GM23248 (cell line): ENCODE measurements at regions not wholly inside any gene's neighbourhood (a gene's known extent, or its start where the extent isn't known, plus 50 kb on each side); places are given as distances from the start of the nearest gene placed in this dataset.

Experiments used
- DNase-seq: peaks from one replicate; pipeline ENCODE4 v3.0.0-alpha.2; 2015
- H2AFZ ChIP-seq: fragments of 200-600 bp; sonication (generic); 2 replicates; pipeline ENCODE4 v1.6.1; 2016; ENCODE audit warnings: antibody characterized with exemption
- H3F3A ChIP-seq: fragments of 200-600 bp; sonication (generic); 2 replicates; pipeline ENCODE4 v1.6.1; 2016; ENCODE audit warnings: mild to moderate bottlenecking, antibody characterized with exemption, mixed run types; ENCODE audit not compliant: insufficient read depth
- H3K27ac ChIP-seq: fragments of 200-600 bp; sonication (generic); 2 replicates; pipeline ENCODE4 v1.5.1; 2016; ENCODE audit warnings: mild to moderate bottlenecking
- H3K27me3 ChIP-seq: fragments of 200-600 bp; sonication (generic); replicated peaks from 2 replicates; pipeline ENCODE4 v1.6.1; 2016; ENCODE audit warnings: mild to moderate bottlenecking; ENCODE audit not compliant: insufficient read depth
- H3K36me3 ChIP-seq: fragments of 200-600 bp; sonication (generic); 2 replicates; pipeline ENCODE4 v1.6.1; 2016; ENCODE audit warnings: low read depth, mild to moderate bottlenecking
- H3K4me1 ChIP-seq: fragments of 200-600 bp; sonication (generic); 2 replicates; pipeline ENCODE4 v1.6.1; 2016; ENCODE audit warnings: mild to moderate bottlenecking; ENCODE audit not compliant: insufficient read depth
- H3K4me2 ChIP-seq: fragments of 200-600 bp; sonication (generic); one replicate; pipeline ENCODE4 v1.6.1; 2016; ENCODE audit warnings: mild to moderate bottlenecking; ENCODE audit not compliant: unreplicated experiment
- H3K4me3 ChIP-seq: fragments of 200-600 bp; sonication (generic); 2 replicates; pipeline ENCODE4 v1.5.1; 2016; ENCODE audit warnings: mild to moderate bottlenecking
- H3K79me2 ChIP-seq: fragments of 200-600 bp; sonication (generic); 2 replicates; pipeline ENCODE4 v1.6.1; 2016; ENCODE audit warnings: mild to moderate bottlenecking; ENCODE audit not compliant: insufficient read depth
- H3K9ac ChIP-seq: fragments of 200-600 bp; sonication (generic); 2 replicates; pipeline ENCODE4 v1.6.1; 2016; ENCODE audit warnings: mild to moderate bottlenecking
- H3K9me2 ChIP-seq: fragments of 200-600 bp; sonication (generic); 2 replicates; pipeline ENCODE4 v1.6.1; 2016; ENCODE audit warnings: mixed run types, mild to moderate bottlenecking, moderate library complexity; ENCODE audit not compliant: insufficient read depth
- H3K9me3 ChIP-seq: fragments of 200-600 bp; sonication (generic); one replicate; pipeline ENCODE4 v1.6.1; 2017; ENCODE audit warnings: low read depth
- H4K20me1 ChIP-seq: fragments of 200-600 bp; sonication (generic); 2 replicates; pipeline ENCODE4 v1.6.0; 2016; ENCODE audit not compliant: insufficient read depth
- EZH2 ChIP-seq: fragments of 200-600 bp; sonication (generic); IDR thresholded peaks from 2 replicates; pipeline ENCODE4 v1.6.1; 2018; ENCODE audit warnings: antibody characterized with exemption, mild to moderate bottlenecking; ENCODE audit not compliant: insufficient read depth, poor library complexity, severe bottlenecking
- EZH2phosphoT487 ChIP-seq: fragments of 200-600 bp; sonication (generic); IDR thresholded peaks from 2 replicates; pipeline ENCODE4 v1.6.1; 2018; ENCODE audit warnings: antibody characterized with exemption, moderate library complexity, mild to moderate bottlenecking, low read depth; ENCODE audit not compliant: insufficient read depth
- WGBS, 2 experiments: methylation state at CpG; one replicate each; pipeline ENCODE4 v1.1.6; 2015 to 2017; ENCODE audit warnings: low lambda C conversion rate in 2 of 2, low coverage in 1 of 2; ENCODE audit errors: missing lambda C conversion rate in 2 of 2; 5-methylcytosine and 5-hydroxymethylcytosine counted together
- in situ Hi-C: fragments of 300-500 bp; cut with MboI; formaldehyde crosslinking; loops from 2 replicates; pipeline ENCODE4 v1.15.0; 2020

DNA sequence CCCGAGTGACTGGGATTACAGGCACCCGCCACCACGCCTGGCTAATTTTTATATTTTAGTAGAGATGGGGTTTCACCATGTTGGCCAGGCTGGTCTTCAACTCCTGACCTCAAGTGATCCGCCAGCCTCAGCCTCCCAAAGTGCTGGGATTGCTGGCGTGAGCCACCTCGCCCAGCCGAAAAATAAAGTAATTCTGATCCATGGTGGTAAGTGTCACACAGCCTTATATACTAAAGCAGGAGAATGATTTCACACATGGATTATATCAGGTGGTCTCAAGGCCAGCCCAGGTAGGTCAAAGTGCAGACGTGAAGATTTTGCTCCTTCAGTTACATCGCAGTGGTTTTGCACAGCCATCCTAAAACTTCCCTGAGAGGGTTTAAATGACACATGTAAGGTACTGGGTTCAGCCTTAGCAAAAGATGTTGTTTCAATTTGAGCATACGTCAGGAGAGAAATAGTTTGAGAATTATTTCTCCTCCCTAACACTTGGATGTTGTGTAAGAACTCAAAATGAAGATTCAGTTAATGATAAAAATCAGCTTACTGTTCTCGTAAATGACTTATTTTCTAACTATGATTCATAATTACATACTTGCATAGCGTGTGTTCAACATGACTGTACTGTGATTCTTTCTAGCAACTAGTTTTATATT lies 93.0 kb upstream of the SLC39A10 start:
- TF ChIP-seq EZH2phosphoT487, result no peak
- no peak for TF ChIP-seq EZH2
- peak; percentile 92 for DNase-seq
- WGBS, 2 experiments, result 56% methylated on average over 12 of the region's 12 CpGs
- H3K4me1 ChIP-seq, result peaks cover 65% of the 10 kb centered on the region
- peaks cover 55% of the 10 kb centered on the region for H3F3A ChIP-seq
- H3K79me2 ChIP-seq, result no peaks in the 10 kb centered on the region
- in situ Hi-C loops, result no loop called here
- H3K4me2 ChIP-seq, result peak overlapping the region; percentile 42
- no peak overlapping the region for H3K4me3 ChIP-seq
- H3K9ac ChIP-seq, result peak overlapping the region; percentile 51
- H3K27me3 ChIP-seq, result no peaks in the 10 kb centered on the region
- H3K9me3 ChIP-seq, result no peaks in the 10 kb centered on the region
- peak overlapping the region; percentile 93 for H3K27ac ChIP-seq
- no peaks in the 10 kb centered on the region for H4K20me1 ChIP-seq
- H2AFZ ChIP-seq, result no peak overlapping the region
- no peaks in the 10 kb centered on the region for H3K36me3 ChIP-seq
- no peaks in the 10 kb centered on the region for H3K9me2 ChIP-seq

DNA sequence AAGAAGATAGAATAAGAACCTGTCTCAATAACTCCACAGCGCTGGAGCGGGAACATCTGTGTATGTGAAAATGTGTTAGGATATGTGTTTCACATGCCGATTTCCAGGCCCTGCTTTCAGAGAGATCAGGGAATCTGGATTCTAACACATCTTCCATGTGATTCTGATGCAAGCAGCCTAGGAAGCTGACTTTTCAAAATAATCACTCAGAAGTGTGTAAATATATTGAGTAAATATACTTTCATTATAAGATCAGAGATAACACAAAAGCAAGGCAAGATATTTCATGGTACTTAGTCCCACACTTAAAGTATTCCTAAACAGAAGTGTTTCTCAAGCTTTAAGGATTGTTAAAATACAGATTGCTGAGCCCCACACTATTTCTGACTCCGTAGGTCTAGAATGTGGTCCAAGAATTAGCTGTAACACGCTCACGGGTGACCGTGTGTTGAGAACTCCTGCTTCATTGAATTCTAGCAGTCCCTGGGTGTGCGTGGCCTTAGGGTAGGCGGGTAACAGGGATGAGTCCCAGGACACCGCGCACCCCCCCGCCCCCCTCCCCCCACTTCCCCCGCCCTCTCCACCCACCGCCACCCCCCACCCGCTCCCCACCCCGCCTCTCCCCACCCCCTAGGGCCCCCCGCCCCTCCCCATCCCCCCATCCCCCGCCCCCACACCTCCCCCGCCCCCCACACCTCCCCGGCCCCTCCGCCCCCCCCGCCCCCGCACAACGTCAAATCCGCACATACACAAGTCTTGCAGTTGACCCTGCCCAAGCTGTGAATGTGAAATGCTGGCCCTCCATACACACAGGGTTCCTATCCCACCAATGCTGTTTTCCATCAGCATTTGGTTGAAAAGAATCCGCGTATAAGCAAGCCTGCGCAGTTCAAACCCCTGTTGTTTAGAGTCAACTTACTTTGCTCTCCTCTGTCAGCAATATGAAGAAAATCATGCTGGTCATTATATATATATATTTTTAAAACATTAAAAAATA lies 94.2 kb upstream of the SLC39A10 start:
- in situ Hi-C loops, result no loop called here
- H3K9me3 ChIP-seq, result no peaks in the 10 kb centered on the region
- peak; percentile 40 for DNase-seq
- H3K9me2 ChIP-seq, result no peaks in the 10 kb centered on the region
- peak overlapping the region; percentile 43; the same call in 1 of the 2 replicates for H2AFZ ChIP-seq
- H3K79me2 ChIP-seq, result no peaks in the 10 kb centered on the region
- H3K27ac ChIP-seq, result peak overlapping the region; percentile 93
- no peaks in the 10 kb centered on the region for H4K20me1 ChIP-seq
- no peak overlapping the region for H3K4me3 ChIP-seq
- WGBS, 2 experiments, result 48 to 55% methylated on average over 14 to 28 of the region's 28 CpGs
- H3F3A ChIP-seq, result peaks cover 63% of the 10 kb centered on the region
- H3K36me3 ChIP-seq, result no peaks in the 10 kb centered on the region
- no peaks in the 10 kb centered on the region for H3K27me3 ChIP-seq
- peaks cover 67% of the 10 kb centered on the region for H3K4me1 ChIP-seq
- H3K9ac ChIP-seq, result peak overlapping the region; percentile 12
- TF ChIP-seq EZH2 (no peak), EZH2phosphoT487 (no peak)
- peak overlapping the region; percentile 10 for H3K4me2 ChIP-seq

DNA sequence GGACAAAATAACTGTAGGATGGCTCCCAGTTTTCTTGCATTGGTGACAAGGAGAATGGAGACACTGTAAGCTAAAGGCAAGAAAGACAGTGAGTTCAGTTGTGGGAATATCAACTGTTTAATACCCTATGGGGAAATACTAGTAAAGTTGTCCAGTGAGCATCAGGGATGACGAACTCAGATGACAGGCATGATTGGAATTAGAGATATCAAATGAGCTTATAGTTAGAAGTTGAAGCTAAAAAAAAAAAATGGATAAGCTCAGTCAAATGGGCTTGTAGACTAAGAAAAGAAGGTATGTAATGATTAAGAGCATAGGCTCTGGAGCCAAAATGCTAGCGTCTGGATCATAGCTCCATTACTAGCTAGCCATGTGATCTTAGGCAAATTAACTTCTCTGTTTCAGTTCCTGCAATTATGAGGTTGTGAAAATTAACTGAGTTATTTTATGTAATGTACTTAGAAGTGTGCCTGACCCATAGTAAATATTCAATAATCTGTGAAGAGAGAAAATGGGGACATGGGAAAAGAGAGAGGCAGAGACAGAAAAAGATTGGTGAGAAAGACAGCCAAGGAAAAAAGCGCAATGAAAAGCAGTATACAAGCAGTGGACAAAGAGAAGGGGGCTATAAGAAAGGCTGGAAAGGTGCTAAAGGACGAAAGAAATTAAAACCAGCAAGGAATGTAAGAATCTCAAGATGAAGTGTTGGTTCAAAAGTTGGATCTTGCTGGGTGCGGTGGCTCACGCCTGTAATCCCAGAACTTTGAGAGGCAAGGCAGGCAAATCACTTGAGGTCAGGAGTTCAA lies 95.7 kb upstream of the SLC39A10 start:
- Histone ChIP-seq H3K4me3 (peak overlapping the region; percentile 22; the same call in 1 of the 2 replicates), H3K79me2 (no peaks in the 10 kb centered on the region), H3K9ac (peak overlapping the region; percentile 59), H3K36me3 (no peaks in the 10 kb centered on the region), H3K4me1 (peaks cover 62% of the 10 kb centered on the region), H3K27ac (peak overlapping the region; percentile 93), H3F3A (peaks cover 60% of the 10 kb centered on the region), H3K4me2 (peak overlapping the region; percentile 60), H3K9me3 (no peaks in the 10 kb centered on the region), H2AFZ (peak overlapping the region; percentile 21; the same call in 1 of the 2 replicates), H3K27me3 (no peaks in the 10 kb centered on the region), H3K9me2 (no peaks in the 10 kb centered on the region), H4K20me1 (no peaks in the 10 kb centered on the region)
- DNase-seq, result peak; percentile 94
- WGBS, 2 experiments, result 65 to 68% methylated on average over 6 of the region's 6 CpGs
- in situ Hi-C loops, result no loop called here
- TF ChIP-seq EZH2phosphoT487 (no peak), EZH2 (no peak)
